GM12891 (cell line): ENCODE measurements at regions not wholly inside any gene's neighbourhood (a gene's known extent, or its start where the extent isn't known, plus 50 kb on each side); places are given as distances from the start of the nearest gene placed in this dataset.

Experiments used
- POLR2A ChIP-seq: IDR thresholded peaks from 2 replicates; pipeline ENCODE4 v1.6.1; 2011; ENCODE audit warnings: low read depth, low read length, control low read depth
- POLR2AphosphoS5 ChIP-seq: IDR thresholded peaks from 2 replicates; pipeline ENCODE4 v1.6.1; 2011; ENCODE audit warnings: low read depth, low read length, control low read depth
- POU2F2 ChIP-seq: IDR thresholded peaks from 2 replicates; pipeline ENCODE4 v1.6.1; 2011; ENCODE audit warnings: low read depth, mild to moderate bottlenecking, control low read depth, low read length, moderate library complexity

DNA sequence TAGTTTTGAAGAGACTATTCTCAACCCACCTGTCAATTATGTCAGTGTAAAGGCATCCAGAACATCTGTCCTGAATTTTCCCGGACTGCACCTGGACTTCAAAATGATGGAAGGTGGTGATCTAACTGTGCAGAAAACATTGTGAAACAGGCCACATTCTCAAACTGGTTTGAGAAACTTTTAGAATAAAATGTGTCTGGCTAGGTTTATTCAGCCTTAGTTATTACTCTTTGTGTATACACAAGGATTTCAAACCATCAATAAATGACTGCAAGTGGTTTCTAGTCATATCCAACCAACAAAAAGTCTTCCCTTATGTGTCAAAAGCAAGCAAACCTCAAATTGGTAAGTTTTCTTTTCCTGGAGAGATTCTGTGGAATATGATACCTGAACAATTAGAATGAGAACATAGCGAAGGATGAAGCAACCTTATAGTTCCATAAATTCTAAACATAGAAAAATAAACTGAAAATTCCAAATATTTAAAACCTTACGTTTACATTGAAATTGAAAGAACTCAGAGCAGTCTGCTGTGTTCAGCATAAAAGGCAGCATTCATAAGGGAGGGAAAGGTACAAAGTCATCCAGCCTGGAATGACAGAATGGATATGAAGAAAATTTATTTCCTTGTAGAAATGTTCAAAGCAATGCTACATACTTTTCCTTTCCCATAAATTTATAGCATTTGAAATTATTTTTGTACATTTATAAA lies 306.6 kb upstream of the TGFBR2 start:
- TF ChIP-seq POLR2AphosphoS5 (no peak), POLR2A (no peak), POU2F2 (no peak)
